NOMO-1 (cell line): ENCODE measurements at regions not wholly inside any gene's neighbourhood (a gene's known extent, or its start where the extent isn't known, plus 50 kb on each side); places are given as distances from the start of the nearest gene placed in this dataset.
A peak's percentile ranks its signal among the peaks of the same experiment; 100 is the strongest.
"Not testable (repeated sequence)": the region's sequence is repeated elsewhere in the genome, so short reads cannot be mapped to it uniquely, and the experiment has no call there.

Experiments used
- DNase-seq, 2 experiments: peaks; one replicate each; lab custom pipeline; 2025; ENCODE audit not compliant: unreplicated experiment in 2 of 2; lab: John Stamatoyannopoulos, UW

DNA sequence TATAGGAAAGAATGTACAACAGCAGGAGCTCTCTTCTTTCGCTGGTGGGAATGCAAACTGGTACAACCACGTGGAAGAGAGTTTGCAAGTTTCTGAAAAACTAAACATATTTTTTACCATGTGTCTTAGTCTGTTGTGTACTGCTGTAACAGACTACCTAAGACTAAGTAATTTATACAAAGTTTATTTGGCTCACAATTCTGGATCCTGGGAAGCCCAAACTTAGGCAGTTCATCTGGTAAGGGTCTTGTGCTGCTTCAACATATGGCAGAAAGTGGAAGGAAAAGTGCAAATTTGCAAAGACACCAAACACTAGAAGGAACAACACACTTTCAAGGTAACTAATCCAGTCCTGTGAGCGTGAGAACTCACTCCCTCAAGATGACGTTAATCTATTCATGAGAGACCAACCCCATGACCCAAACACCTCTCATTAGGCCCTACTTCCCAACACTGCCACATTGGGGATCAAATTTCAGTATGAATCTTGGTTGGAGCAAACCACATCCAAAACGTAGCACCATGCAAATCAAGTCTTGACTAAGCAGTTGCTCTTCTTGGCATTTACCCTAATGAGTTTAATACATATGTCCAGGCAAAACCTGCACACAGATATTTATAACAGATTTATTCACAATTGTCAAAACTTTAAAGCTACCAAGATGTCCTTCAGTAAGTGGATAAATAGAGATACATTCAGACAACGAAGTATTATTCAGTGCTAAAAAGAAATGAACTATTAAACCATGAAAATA lies 481.9 kb upstream of the FOXG1 start:
- DNase-seq, result no peak

DNA sequence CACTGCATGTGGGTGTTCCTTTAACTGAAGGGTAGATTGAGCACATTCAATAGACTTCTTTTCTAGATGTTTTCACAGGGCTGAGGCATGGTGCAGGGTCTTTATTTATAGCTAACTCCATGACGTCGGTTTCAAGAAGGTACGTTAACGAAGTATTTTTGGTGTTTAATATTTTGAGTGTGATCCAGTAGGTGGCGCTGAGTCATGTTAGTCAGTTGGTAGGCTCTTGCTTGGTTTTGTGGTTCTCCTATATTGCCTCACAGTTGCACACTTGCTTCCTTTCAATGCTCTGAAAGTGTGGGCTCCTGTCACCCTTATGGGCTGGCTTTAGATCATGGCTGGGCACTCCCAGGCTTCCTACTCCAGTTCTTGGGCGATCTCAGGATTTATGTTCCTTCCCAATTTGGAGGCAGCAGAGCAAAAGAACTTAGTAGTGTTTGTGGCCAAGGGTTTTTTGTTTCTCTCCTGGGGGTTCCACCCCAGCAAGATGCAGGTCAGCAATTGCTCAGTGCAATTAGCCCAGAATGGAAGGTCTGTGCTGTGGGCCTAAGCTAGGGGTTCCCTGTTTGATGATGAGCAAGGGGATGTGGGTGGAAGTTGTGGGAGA lies 471.6 kb upstream of the FOXG1 start:
- DNase-seq, result peak; percentile 1 to 18

DNA sequence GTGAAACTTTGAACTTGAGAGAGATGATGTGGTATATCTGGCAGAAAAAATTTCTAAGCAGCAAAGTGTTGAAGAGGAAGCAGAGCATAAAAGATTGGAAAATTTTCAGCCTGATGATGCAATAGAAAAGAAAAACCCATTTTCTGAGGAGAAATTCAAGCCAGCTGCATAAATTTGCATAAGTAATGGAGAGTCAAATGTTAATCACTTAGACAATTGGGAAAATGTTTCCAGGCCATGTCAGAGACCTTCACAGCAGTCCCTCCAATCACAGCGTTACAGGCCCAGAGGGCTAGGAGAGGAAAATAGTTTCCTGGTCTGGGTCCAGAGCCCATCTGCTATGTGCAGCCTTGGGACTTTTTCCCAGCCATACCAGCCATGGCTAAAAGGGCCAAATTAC lies 469.0 kb upstream of the FOXG1 start:
- DNase-seq, result no peak

DNA sequence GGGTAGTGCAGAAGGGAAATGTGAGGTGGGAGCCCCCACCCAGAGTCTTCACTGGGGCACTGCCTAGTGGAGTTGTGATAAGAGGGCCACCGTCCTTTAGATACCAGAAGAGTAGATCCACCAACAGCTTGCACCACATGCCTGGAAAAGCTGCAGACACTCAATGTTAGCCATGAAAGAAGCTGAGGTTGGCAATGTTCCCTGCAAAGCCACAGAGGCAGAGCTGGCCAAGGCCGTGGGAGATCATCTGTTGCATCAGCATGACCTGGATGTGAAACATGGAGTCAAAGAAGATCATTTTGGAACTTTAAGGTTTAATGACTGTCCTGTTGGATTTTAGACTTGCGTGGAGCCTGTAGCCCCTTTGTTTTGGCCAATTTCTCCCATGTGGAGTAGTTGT lies 468.4 kb upstream of the FOXG1 start:
- DNase-seq, result no peak

DNA sequence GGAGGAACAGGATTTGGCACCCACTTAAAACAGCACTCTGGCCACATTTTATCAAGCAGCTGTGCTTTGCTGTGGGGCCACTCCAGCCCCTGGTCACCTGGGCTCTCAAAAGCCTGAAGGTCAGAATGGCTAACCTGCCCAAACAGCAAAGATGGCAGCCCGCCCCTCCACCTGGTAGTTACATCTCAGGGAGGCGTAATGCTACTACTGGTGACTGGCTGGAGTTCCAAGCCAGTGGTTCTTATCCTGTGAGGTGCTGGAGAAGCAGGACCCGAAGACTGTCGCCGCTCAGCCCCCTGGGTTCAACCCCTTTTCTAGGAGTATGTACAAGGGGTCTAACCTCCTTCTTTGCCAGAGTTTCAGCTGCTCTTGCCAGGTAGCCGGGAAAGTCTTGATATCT lies 467.4 kb upstream of the FOXG1 start:
- DNase-seq, result no peak

DNA sequence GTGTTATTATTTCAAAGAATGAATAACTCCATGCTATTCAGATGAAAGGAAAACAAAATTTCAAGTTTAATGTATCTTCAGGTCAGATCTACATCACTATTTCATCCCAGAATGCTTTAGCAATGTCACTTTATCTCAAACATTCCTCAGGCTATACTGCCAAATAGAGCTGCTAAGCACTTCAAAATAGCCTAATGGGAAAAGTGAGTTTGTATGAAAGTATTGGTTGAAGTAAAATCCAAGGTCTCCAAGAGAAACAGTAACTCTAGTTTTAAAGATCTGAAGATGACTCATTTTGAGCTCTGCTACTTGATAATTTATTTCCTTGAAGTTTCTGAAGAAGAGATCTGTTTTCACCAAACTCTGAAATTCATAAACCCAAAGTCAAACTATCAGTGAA lies 466.2 kb upstream of the FOXG1 start:
- no peak for DNase-seq

DNA sequence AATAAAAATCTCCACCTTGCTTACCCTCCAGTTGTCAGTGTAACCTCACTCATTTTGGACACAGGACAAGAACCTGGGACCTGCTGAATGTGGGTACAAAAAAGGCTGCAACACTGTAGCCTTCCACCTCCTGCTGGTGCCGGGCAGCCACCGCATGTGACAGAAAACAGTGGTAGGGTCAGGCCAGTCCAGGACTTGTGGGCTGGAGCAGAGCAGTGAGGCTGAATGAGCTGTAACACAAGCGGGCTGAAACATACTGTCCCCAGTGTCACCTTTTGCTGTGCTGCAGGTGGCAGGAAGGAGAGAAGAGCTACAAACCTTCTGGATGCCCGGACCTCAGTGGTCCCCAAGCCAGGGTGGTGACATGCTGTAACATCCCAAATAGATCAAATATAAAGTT lies 465.4 kb upstream of the FOXG1 start:
- no peak for DNase-seq

DNA sequence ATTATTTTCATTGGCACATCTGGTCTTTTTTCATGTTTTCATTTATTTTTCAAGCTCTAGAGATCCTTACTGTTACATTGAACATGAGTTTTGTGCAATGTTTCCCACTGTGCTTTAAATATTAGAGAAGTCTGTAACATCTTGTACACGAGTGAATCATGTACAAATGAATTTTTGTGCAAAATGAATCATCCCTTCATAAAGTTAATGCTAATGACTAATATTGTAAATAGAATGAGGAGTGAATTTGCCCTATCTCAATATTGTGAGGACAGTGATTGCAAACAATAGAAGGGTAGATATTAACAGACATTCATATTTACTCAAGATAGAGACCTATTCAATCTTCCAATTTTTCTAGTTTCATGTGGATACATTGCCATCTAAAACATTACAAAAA lies 463.3 kb upstream of the FOXG1 start:
- no peak for DNase-seq

DNA sequence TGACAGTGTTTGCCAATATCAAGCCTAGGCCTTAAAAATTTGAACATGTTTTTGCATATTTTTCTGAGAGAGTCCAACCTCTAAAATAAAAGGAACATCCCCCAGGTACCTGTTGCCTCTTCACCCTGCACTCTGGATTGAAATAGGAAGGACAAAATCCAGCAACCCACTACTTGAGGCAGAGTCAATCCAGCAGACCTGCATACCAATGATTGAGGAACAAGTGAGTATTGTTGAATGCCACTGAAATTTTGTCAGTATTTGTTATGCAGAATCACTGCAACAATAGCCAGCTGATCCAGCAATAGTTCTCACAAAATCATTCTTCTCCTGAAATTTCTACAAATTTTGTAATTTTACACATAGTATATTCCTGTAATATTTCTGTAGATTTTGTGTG lies 460.6 kb upstream of the FOXG1 start:
- no peak for DNase-seq

DNA sequence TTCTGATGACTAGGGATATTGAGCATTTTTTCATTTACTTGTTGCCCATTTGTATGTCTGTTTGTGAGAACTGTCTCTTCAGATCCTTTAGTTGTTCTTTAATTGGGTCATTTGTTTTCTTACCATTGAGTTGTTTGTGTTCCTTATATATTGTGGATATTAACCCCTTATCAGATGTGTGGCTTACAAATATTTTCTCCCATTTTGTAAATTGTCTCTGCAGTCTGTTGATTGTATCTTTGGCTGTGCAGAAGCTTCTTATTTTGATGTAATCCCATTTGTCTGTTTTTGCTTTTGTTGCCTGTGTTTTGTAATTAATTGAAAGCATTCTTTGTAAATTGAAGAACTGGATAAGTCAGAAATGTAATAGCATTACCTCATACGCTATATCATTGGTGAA lies 459.1 kb upstream of the FOXG1 start:
- DNase-seq, result no peak

DNA sequence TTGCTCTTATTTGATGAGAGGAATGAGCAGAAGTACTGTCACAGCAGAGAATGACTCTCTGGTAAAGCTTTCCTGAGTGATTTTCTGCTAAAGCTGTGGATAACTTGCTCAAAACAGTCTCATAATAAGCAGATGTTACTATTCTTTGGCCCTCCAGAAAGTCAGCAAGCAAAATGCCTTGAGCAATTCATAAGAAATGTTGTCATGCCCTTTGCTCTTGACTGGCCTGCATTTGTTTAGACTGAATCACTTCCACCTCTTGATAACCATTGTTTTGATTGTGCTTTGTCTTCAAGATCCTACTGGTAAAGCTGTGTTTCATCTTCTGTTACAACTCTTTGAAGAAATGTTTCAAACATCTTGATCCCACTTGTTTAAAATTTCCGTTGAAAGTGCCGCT lies 457.9 kb upstream of the FOXG1 start:
- DNase-seq, result no peak

DNA sequence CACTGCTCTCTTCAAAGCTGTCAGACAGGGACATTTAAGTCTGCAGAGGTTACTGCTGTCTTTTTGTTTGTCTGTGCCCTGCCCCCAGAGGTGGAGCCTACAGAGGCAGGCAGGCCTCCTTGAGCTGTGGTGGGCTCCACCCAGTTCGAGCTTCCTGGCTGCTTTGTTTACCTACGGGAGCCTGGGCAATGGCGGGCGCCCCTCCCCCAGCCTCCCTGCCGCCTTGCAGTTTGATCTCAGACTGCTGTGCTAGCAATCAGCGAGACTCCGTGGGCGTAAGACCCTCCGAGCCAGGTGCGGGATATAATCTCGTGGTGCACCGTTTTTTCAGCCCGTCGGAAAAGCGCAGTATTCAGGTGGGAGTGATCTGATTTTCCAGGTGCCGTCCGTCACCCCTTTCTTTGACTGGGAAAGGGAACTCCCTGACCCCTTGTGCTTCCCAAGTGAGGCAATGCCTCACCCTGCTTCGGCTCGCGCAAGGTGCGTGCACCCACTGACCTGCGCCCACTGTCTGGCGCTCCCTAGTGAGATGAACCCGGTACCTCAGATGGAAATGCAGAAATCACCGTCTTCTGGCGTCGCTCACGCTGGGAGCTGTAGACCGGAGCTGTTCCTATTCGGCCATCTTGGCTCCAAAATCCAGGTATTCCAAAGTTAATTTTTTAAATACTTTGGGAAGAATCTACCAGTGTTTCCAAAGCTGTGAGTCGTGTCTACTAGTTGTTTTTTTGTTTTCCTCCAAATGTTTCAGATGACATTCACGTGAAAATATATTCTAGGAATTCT lies 448.5 kb upstream of the FOXG1 start:
- DNase-seq, result not testable (repeated sequence)

DNA sequence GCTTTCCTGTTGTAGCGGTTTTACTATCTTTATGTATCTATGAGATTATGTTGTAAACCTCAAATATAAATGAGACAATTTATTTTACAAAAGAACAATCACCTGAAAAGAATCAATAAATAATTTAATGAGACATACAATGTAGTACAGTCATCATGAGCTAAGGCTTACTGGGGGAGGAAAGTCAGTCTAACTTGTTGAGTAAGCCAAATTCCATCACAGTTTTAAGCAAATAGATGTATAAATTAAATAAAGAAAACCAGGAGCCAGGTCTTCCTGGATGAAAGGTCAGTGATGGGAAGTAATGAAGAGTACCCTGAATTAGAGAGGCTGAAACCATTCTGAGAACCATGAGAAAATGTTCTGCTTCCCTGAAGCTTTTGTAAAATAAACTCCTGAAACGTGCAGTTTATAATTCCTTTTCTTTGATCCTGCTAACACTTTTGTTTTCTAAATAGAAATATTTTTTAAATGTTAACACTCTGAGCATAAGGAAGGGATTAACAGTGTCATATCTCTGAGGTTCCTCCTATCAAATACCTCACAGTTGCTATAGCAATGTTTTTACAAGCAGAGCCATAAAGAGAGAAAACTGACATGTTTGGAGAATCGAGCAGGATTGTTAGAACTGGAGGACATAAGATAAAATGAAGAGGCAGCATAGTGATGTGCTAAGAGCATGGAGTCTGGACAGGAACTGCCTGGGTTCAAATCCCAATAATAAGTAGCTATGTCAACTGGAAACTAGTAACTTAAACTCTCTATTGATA lies 444.9 kb upstream of the FOXG1 start:
- no peak for DNase-seq

DNA sequence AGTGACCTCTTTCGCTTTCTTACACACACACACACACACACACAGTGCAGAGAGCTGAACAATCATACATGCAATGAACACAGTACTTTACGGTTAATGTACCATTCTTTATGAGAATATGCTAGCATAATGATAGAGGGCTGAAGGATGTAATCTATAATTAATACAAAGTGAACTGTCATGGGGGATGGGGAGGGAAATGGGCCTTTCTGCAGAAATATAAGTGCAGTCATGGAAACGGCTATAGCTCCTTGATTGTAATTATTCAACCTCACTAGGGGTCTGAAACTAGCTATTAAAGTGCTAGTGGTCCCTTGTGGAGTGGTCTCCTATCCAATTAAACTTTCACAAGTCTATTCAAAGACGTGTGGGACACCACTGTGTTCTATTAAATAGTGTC lies 443.2 kb upstream of the FOXG1 start:
- DNase-seq, result no peak

DNA sequence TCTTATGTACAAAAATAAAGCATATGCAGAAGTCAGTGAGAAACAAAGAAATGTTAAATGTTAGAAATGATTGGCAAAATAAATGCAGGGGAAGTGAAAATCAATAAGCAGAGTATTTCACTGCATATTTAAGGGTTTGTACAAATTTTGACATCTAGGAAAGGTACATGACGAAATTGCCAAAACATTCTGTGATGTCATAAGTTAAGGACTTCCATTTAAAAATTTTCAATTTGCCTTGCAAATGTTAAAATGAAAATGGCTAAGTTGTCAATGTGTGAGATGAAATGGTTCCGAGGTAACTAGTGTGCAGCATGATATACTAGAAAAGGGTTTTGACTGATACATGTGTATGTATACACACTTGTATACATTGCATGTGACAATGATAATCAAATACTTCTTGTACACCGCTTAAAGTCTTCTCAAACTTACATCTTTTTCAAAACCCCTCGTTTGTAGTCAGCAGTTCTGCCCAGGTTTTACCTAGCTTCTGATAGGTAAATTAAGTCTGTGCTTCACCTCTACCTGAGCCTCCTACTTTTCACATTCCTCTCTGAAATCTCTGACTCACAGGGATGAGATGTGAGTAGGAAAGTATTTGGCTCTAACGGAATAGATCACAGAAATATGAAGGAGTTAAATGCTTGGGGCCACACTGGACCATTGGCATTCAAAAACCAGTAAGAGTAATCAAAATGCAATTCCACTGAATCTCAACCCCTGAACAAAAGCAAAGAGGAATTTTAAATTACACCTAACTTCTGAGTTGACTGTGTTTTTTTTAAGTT lies 442.4 kb upstream of the FOXG1 start:
- no peak for DNase-seq

DNA sequence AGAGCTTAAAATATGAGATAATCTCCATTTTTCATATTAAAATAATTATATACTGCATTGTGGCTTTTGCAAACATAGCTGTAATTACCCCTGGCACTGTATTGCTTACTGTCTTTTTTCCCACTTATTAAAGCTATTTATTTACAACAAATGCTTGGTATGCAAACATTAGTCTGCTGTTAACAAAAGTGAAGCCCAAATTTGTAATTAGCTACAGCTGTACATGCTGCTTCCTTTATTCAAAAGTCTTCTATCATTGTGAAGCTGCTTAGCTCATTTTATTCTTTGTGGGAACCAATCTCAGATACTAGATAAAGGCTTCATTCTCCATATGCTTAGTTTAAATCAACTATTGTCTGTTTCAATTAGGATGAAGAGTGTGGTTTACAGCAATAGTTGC lies 425.8 kb upstream of the FOXG1 start:
- no peak for DNase-seq

DNA sequence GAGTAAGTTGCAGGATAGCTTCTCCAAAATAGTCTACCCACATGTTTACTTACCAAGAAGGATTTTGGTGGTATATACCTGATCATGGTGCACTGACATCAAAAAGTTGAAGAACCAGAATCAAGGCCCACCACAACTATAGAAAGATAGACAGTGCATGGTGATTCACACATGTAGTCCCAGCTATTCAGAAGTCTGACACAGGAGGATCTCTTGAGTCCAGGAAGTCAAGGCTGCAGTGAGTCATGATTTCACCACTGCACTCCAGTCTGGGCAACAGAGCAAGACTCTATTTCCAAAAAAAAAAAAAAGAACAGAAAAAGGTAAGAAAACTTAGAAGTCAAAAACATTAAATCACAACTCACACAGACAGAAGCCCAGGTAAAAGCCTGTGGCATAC lies 422.2 kb upstream of the FOXG1 start:
- no peak for DNase-seq

DNA sequence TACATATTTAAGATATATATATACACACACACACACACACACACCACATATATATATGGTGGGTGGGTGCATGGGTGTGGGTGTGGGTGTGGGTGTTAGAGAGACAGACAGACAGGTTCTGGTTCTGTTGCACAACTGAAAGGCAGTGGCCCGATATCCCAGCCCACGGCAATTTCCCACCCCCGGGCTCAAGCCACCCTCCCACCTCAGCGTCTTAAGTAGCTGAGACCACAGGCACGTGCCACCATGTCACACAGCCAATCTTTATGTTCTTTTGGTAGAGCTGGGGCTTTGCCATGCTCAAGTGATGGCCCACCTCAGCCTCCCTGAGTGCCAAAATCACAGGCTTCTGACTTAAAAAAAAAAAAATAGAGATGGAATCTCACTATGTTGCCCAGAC lies 417.8 kb upstream of the FOXG1 start:
- DNase-seq, result no peak

DNA sequence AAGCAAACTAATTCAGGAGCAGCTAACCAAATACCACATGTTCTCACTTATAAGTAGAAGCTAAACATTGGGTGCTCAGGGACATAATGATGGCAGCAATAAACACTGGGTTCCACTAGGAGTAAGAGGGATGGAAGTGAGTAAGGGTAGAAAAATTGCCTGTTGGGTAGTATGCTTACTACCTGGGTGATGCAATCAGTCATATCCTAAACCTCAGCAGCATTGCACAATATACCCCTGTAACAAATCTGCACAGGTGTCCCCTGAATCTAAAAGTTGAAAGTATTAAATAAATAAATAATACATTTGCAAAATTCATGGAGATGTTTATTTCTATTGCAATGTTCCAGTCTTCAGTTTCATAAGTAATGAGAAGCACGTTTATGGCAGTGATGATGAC lies 409.8 kb upstream of the FOXG1 start:
- DNase-seq, result no peak

DNA sequence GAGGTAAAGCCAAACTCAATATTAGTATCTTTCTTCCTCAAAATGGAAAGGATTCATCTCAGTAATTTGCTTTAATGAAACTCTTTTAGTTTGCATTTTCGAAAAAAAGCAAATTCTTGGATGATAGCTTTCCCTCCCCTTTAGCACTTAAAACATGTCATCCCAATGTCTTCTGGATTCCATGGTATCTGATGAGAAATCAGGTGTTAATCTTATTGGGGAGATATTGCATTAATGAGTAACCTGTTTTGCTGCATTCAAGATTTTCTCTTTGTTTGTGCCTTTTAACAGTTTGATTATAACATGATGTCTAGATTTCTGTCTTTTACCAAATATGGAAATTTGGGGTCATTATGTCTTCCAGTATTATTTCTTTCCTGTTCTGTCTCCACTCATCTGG lies 405.1 kb upstream of the FOXG1 start:
- DNase-seq, result no peak

DNA sequence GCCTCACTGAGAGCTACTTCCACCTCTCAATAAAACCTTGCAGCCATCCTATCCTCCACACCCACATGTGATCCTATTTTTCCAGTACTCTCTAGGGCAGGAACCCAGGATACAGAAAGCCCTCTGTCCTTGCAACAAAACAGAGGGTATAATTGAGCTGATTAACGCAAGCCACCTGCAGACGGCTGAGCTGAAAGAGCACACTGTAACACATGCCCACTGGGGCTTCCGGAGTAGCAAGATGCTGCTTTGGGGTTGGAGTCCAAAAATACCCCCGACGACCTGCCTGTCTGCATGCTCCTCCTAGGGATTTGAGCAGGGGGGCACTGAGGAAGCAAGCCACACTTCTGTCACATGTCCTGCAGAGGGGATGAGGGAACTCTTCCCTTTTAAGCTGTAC lies 401.1 kb upstream of the FOXG1 start:
- DNase-seq, result no peak
